Activated CD4-positive, alpha-beta T cell treated with anti-CD3 and anti-CD28 coated beads, Interleukin-2, Interleukin-6, amounts not matched to agents 100 ng/mL and 50 ng/mL, durations not matched to agents 16 hours and 8 hours (primary cell): ENCODE measurements at regions not wholly inside any gene's neighbourhood (a gene's known extent, or its start where the extent isn't known, plus 50 kb on each side); places are given as distances from the start of the nearest gene placed in this dataset.

Source experiments
- DNase-seq: peaks from one replicate; pipeline ENCODE4 v3.0.0-alpha.2; 2020

GRCh38 chr4:45636175-45636574 lies 487.7 kb downstream of the GABRG1 start:
- no peak for DNase-seq

DNA sequence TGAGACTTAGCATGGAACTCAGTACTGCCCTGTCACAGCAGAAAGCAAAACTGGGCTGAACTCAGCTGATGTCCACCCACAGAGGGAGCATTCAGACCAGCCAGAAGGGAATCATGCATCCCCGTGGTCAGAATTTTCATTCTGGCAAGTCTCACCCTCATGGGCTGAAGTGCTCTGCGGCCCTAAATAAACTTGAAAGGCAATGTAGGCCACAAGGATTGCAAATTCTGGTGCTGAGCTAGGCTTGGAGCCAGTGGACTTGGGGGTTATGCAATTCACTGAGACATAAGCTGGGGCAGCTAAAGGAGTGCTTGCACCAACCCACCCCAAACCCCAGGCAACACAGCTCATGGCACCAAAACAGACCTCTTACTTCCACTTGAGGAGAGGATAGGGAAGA lies 494.1 kb downstream of the GABRG1 start:
- DNase-seq: no peak

- no peak for DNase-seq
These were observed 501.9 kb downstream of the GABRG1 start for GRCh38 chr4:45621971-45622370.

DNA sequence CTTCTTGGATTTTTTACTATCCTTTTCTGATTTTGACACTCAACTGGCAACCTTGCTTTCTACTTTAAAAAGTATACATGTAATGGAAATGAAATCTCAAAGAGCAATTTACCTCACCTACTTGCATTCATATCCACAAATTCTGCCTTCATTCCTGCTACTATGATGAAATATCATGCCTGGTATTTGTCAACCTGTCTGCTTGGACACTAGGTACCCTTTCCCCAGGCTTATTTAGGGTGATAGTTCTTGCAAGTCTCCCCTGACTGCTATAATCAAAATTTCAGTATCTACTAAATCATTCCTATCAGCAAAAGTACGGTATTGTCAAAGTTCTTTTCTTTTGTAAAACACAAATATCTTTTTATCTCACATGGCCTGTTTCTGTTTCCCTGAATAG lies 503.0 kb downstream of the GABRG1 start:
- DNase-seq: no peak

- no peak for DNase-seq
These were observed 527.3 kb downstream of the GABRG1 start for GRCh38 chr4:45596379-45597101.

- DNase-seq: no peak
These were observed 543.5 kb downstream of the GABRG1 start for GRCh38 chr4:45580334-45580733.

DNA sequence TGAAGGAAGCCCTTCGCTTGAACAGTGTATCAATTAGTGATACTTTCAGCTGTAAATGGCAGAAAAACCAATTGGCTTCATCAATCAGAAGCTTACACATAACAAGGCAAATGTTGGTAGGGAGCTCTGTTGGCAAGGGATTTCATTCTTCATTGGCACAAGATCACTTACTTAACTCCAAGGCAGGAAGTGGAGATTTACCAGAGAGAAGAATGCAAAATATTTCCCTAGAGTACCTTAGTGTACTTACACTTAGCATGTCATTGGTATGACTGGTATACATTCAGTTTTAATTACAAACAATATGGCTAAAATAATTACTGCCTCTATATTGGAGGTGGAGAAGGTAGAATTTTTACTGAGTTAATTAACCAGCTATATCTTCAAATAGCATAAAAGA lies 545.0 kb downstream of the GABRG1 start:
- DNase-seq: no peak

GRCh38 chr4:45576275-45576674 lies 547.6 kb downstream of the GABRG1 start:
- no peak for DNase-seq

GRCh38 chr4:45569619-45570018 lies 554.2 kb downstream of the GABRG1 start:
- DNase-seq: no peak

GRCh38 chr4:45568694-45569093 lies 555.2 kb downstream of the GABRG1 start:
- DNase-seq: no peak

GRCh38 chr4:45566896-45567603 lies 556.8 kb downstream of the GABRG1 start:
- DNase-seq: no peak

DNA sequence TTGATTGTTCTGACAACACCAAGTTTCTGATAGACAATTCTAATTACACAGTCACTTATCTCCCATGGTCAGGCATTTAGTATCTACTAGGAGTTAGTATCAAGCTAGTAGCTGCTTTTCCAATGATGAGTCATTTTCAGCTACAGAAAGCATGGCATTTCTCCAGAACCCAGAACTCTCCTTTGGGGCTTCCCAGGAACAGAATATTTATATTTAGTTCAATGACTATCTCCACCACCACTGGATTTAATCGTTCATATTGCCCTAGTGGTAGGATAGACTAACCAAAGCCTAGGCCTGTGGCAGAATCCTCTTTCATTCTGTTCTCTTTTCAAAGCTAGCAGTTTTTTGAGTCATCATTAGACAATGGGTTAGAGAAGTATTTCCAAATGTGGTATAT lies 569.4 kb downstream of the GABRG1 start:
- no peak for DNase-seq

GRCh38 chr4:45550766-45551366 lies 573.0 kb downstream of the GABRG1 start:
- DNase-seq: no peak

GRCh38 chr4:45539142-45539814 lies 584.6 kb downstream of the GABRG1 start:
- DNase-seq: no peak

- DNase-seq: no peak
These were observed 593.4 kb downstream of the GABRG1 start for GRCh38 chr4:45530498-45530897.

- DNase-seq: no peak
These were observed 596.7 kb downstream of the GABRG1 start for GRCh38 chr4:45527160-45527559.

DNA sequence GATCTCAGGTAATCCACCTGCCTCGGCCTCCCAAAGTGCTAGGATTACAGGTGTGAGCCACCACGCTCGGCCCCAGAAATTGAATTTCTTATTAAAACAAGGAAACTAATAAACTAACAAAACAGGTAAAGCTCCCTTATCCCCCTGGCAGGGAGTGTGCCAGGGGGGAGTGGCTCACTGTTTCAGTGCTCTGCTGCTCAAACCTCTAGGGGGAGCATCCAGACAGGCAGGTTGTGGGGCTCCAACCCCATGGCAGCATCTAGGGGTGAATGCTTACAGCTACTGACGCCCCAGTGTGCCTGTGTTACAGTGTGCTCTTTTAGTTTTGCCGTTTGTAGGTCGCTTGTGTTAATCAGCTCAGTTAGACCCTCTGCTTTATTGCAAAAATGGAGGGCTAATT lies 605.0 kb downstream of the GABRG1 start:
- DNase-seq: no peak

DNA sequence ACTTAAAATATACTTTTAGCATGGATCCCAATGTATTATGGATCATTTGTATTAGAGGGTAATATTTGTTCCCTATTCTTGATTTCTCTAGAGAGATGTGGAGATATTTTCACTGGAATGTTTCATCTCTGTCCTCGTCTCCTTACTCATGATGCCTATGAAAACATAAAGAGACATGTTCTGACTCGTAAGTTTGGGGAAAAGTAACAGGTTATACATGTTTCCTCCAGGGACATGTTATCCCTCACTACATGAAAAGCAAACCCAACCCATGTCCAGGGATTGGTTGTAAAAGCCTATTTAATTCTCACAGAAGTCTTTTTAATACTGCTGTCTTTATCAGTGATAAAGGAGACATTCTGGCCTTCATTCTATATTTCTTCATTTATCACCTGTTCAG lies 621.4 kb downstream of the GABRG1 start:
- no peak for DNase-seq

GRCh38 chr4:45484740-45485139 lies 639.1 kb downstream of the GABRG1 start:
- no peak for DNase-seq

GRCh38 chr4:45482346-45482745 lies 641.5 kb downstream of the GABRG1 start:
- DNase-seq: no peak

DNA sequence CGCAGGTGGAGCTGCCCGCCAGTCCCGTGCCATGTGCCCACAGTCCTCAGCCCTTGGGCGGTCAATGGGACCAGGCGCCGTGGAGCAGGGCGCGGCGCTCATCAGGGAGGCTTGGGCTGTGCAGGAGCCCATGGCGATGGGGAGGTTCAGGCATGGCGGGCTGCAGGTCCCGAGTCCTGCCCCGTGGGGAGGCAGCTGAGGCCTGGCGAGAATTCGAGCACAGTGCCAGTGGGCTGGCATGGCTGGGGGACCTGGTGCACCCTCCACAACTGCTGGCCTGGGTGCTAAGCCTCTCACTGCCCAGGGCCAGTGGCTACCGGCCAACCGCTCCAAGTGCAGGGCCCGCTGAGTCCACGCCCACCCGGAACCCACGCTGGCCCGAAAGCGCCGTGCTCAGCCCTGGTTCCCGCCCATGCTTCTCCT lies 646.5 kb downstream of the GABRG1 start:
- DNase-seq: no peak

DNA sequence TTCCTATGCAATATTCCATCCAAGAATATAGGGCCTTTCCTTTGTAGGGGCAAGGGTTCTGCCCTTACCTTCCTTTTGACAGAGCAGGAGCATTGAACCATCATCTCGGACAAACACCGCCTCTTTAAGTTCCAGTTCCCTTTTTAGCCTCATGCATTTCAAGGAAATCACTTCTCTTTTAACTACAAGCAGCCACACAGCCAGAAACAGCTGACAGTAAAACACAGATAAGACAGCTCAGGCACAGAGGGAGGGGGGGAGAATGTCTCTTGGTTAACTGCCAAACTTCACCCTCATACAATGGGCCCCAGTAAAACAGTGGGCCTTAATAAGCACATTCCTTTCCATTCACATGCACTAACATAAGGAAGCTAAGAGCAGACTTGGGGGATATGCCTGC lies 648.3 kb downstream of the GABRG1 start:
- no peak for DNase-seq

DNA sequence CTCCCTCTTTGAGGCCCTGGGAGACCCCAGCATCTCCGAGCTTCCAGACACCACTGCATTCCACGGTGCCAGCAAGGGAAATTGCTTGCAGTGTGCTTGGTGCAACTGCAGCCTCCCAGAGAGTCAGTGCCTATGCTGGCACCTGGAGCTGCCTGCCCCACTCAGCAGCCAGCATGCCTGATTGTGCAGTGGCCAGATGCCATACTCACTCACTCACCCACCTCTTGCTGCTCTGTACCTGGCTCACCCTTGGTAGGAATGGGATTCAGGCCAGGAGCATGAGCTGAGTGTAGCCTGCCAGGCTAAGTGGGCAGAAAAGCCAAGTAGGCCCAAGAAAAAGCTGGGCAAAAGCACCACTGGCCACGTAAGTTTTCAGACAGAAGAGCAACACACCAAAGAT lies 651.4 kb downstream of the GABRG1 start:
- no peak for DNase-seq

- no peak for DNase-seq
These were observed 652.5 kb downstream of the GABRG1 start for GRCh38 chr4:45471335-45471734.
